Hematopoietic multipotent progenitor cell treated with erythropoietin and hydrocortisone succinate and interleukin-3 and kit ligand, for 15 days (in vitro differentiated cells): ENCODE measurements at regions not wholly inside any gene's neighbourhood (a gene's known extent, or its start where the extent isn't known, plus 50 kb on each side); places are given as distances from the start of the nearest gene placed in this dataset.
"Not testable (repeated sequence)": the region's sequence is repeated elsewhere in the genome, so short reads cannot be mapped to it uniquely, and the experiment has no call there.

Source experiments
- DNase-seq: peaks from one replicate; pipeline ENCODE4 v3.0.0-alpha.2; 2015; ENCODE audit warnings: low spot score

GRCh38 chr13:78137404-78138142, 218.9 kb upstream of the EDNRB start:
- peak; percentile 23 for DNase-seq

GRCh38 chr13:78136966-78137365, 218.3 kb upstream of the EDNRB start:
- no peak for DNase-seq

GRCh38 chr13:78133511-78133910, 214.9 kb upstream of the EDNRB start:
- DNase-seq, result no peak

GRCh38 chr13:78131811-78132210, 213.2 kb upstream of the EDNRB start:
- no peak for DNase-seq

- DNase-seq, result no peak
Measured at GRCh38 chr13:78131346-78131745, 212.7 kb upstream of the EDNRB start.

GRCh38 chr13:78129823-78130222, 211.2 kb upstream of the EDNRB start:
- DNase-seq, result no peak

- no peak for DNase-seq
Measured at GRCh38 chr13:78129359-78129758, 210.7 kb upstream of the EDNRB start.

- DNase-seq, result peak; percentile 51
Measured at GRCh38 chr13:78121459-78122348, 203.1 kb upstream of the EDNRB start.

- no peak for DNase-seq
Measured at GRCh38 chr13:78121001-78121400, 202.4 kb upstream of the EDNRB start.

- not testable (repeated sequence) for DNase-seq
Measured at GRCh38 chr13:78120144-78120543, 201.5 kb upstream of the EDNRB start.

GRCh38 chr13:78117070-78117469, 198.4 kb upstream of the EDNRB start:
- not testable (repeated sequence) for DNase-seq

- DNase-seq, result no peak
Measured at GRCh38 chr13:78105656-78106055, 187.0 kb upstream of the EDNRB start.

GRCh38 chr13:78103936-78104335, 185.3 kb upstream of the EDNRB start:
- no peak for DNase-seq

GRCh38 chr13:78102741-78103140, 184.1 kb upstream of the EDNRB start:
- DNase-seq, result no peak

- no peak for DNase-seq
Measured at GRCh38 chr13:78102121-78102677, 183.6 kb upstream of the EDNRB start.

GRCh38 chr13:78100486-78100885, 181.9 kb upstream of the EDNRB start:
- no peak for DNase-seq

- DNase-seq, result no peak
Measured at GRCh38 chr13:78098249-78098648, 179.6 kb upstream of the EDNRB start.

- DNase-seq, result no peak
Measured at GRCh38 chr13:78096221-78096620, 177.6 kb upstream of the EDNRB start.

GRCh38 chr13:78087966-78088678, 169.5 kb upstream of the EDNRB start:
- DNase-seq, result no peak

- no peak for DNase-seq
Measured at GRCh38 chr13:78085434-78086225, 167.0 kb upstream of the EDNRB start.

GRCh38 chr13:78084401-78084800, 165.8 kb upstream of the EDNRB start:
- DNase-seq, result no peak
